GM12892 (cell line): ENCODE measurements at regions not wholly inside any gene's neighbourhood (a gene's known extent, or its start where the extent isn't known, plus 50 kb on each side); places are given as distances from the start of the nearest gene placed in this dataset.

Experiments
- POLR2A ChIP-seq: IDR thresholded peaks from 2 replicates; pipeline ENCODE4 v1.6.1; 2011; ENCODE audit warnings: low read depth, low read length, control low read depth
- POLR2AphosphoS5 ChIP-seq: IDR thresholded peaks from 2 replicates; pipeline ENCODE4 v1.6.1; 2011; ENCODE audit warnings: low read depth, low read length, control low read depth
- TAF1 ChIP-seq: IDR thresholded peaks from 2 replicates; pipeline ENCODE4 v1.6.1; 2011; ENCODE audit warnings: low read depth, mild to moderate bottlenecking, control low read depth, low read length, borderline replicate concordance

DNA sequence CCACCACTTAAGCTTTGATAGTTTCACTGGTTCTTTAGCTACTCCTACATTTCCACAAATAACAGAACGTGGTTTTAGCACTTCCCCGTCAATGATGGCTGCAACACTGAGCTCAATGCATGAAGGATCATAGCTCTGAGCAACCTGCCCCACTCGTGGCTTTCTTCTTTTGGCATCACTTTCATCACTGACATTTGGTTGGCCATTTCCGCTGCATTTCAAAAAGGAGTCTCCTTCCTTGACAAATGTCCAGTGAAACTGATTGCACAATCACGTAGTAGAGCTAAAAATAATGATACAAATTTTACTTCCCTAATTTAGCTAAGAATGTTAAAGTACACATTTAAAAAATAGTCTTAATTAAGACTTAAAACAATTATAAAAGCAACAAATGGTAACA is 205.2 kb upstream of the HDAC4 start:
- TF ChIP-seq POLR2AphosphoS5 (no peak), TAF1 (no peak), POLR2A (no peak)
